HG03280 (cell line): ENCODE measurements at regions not wholly inside any gene's neighbourhood (a gene's known extent, or its start where the extent isn't known, plus 50 kb on each side); places are given as distances from the start of the nearest gene placed in this dataset.
"Not testable (repeated sequence)": the region's sequence is repeated elsewhere in the genome, so short reads cannot be mapped to it uniquely, and the experiment has no call there.

Source experiments
- ATAC-seq: cut with Tn5 transposase; IDR thresholded peaks from one replicate; pipeline ENCODE4 v1.9.1; 2021; ENCODE audit warnings: mild to moderate bottlenecking, moderate library complexity; ENCODE audit not compliant: unreplicated experiment

DNA sequence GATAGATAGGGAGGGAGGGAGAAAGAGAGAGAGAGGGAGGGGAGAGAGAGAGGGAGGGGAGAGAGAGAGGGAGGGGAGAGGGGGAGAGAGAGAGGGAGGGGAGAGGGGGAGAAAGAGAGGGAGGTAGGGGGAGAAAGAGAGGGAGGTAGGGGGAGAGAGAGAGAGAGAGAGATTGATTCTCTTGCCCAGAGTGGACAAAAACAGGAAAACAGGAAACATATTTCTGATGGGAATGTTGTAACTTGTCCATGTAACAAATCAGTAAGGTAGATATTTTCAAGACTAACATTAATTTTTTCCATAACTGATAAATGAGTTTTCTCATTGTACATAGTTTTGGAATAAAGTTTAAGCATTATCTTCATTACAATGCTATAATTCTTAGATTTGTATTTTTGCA is 811.7 kb upstream of the GRAMD2B start:
- no peak for ATAC-seq

DNA sequence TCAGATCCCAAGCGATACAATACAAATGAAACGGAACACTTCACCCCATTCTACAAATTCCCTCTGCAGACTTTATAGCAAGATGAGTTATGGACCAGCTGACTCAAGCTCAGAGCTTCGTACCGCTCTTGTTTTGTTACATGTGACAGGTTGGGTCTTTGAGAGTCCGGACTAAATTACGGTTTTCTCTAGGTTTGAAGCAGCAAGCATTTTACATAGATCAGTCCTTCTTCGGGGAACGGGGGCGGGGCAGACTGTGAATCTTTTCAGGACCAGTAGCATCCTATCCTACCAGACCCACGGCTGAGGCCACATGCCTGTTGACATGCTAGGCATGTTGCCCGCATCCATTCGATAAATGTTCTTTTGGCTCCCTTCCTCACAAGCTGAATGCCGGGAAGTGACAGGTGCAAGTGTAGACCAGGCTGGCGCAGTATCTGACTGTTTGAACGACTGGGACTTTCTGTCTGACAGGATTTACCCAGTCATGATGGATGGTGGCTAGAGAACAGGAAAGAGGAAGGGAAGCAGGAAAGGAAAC is 811.0 kb upstream of the GRAMD2B start:
- ATAC-seq, result no peak

DNA sequence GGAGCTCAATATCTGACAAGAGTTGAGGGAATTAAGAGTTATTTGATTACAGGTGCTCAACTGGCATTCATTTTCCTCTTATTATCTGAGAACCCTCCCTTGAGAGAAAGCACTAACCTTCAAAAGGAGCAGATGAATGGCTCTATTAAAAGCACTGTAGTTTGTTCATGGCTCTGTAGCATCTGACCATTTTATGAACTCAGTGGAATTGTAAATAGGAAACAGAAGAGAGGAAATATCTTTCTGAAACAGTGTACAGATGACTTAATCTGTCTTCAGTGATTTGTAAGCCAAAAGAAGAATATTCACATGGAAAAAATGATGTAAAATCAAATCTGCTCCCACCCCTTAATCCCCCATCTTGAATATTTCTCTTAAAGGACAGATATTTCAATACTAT is 810.4 kb upstream of the GRAMD2B start:
- ATAC-seq, result no peak

DNA sequence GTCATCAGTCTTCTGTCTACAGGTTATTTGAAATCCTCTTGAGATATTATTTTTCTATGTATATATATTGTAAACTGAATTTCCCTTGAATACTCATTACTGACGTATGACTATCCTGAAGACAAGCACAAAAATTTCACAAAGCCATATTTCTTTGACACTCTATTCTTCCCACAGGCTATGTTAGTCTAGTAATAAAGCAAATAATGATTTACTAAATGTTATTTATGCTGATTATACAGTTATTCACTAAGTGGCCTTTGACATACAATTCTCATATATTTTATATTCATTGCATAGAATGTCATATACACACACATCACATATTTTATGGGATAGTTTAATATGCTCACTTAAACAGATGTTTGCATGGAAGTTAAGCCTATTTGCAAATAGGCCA is 793.0 kb upstream of the GRAMD2B start:
- no peak for ATAC-seq

DNA sequence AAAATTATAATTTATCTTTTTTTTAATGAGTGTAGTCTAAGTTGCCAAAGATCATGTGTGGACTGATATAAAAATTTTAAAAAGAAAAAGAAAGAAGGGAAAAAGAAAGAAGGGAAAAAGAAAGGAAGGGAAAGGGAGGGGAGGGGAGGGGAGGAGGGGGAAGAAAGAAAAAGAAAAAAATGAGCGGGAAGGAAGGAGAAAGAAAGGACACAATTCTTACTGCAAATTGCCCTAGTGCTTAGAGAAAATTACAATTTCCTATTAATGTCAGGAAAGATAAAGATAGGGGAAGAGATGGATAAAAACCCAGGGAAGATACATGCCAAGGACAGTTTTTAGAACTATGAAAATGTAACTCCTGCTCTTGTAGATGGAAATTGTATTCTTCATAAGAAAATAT is 789.7 kb upstream of the GRAMD2B start:
- ATAC-seq, result no peak

DNA sequence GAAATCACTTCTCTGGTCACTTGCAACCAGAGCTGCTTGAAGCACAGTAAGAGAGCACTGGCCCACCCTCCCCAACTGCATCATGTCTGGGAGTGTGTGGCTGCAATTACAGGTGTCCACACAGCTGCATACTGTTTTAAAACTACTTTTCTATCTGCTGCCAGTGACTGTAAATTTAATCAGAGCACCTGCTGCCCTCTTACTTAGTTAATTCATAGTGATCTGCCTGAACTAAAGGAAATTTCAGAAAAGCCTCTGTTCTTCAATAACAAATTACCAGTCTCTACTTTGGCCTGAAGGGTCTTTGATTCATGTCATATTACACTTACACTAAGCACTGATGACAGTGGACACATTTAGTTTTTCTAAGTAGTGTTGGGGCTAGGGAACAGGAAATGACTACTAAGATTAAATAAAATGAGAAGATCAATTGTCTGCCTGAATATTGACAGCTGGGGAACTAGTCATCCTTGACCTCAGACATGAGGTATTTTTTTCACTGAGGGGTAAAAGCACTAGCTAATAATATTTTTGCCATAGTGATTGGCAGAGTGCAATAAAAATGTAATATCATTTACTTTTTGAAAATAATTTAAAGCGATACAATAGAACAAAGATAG is 788.9 kb upstream of the GRAMD2B start:
- ATAC-seq, result no peak

DNA sequence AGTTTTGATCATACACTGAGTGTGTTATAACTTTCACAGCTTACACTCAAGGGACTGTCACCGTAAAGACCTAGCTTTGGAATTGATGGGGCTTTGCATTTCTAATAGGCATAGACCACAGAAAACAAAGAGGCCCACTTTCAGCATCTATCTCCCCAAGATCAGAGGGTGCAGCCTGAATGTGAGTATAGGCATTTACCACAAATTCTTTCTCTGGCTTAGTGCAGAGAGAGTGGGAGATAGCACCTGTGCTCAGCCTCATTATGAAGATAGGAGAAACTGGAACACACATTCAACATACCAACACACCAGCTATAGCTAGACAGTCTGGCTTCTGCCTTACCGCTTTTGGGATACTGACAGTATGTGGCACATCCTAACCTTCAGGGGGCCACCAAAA is 783.4 kb upstream of the GRAMD2B start:
- ATAC-seq, result no peak

DNA sequence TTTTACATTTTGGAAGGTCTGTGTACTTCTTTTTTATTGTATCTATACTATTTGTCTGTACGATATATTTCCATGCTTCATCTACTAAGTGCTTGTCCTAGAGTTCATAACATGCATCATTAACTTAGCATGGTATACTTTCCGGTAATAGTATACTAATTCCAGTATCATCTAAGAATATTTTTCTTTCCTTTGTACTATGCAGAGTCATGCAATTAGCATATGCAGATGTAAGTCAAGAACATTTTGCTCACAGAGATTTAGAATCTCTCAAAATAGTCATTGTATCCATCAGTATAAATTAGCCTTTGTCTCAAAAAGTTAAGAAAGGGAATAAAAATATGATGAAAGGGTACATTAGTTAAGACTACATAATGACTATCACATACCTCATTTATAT is 770.4 kb upstream of the GRAMD2B start:
- ATAC-seq, result no peak

DNA sequence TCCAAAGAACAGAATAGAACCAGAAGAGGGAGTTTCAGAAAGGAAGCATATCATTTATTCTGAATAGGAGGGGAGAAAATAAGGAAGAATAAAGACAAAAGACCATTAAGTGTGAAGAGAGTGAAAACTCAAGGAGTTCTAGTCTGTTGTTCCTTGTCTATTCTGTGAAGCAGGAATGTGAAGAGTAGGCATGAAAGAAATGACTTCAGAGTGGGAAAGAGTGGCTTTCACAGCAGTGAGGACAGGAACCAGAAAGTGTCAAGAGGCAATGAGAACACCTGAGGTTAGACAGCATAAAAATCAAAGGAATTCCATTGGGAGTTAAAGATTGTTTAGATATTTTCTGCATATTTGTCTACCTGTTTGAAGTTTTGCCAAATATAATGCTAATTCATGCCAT is 768.8 kb upstream of the GRAMD2B start:
- ATAC-seq, result no peak

DNA sequence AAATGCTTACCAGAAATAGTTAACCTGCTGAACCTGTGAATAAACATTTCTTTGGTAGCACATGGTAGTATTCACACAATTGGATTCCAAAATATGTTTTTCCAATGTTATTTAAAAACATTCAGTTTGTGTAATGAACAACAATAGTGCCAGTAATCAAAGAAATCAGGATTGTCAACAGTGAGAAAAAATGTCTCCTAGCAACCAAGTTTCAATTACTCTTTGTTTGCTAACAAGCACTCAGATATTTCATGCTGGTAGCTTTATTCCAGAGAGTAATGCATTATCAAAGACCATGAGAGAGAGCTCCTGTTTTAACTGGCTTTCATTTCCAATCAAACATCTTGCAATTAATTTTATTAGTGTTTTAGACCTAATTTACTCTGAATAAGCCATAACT is 768.1 kb upstream of the GRAMD2B start:
- no peak for ATAC-seq

DNA sequence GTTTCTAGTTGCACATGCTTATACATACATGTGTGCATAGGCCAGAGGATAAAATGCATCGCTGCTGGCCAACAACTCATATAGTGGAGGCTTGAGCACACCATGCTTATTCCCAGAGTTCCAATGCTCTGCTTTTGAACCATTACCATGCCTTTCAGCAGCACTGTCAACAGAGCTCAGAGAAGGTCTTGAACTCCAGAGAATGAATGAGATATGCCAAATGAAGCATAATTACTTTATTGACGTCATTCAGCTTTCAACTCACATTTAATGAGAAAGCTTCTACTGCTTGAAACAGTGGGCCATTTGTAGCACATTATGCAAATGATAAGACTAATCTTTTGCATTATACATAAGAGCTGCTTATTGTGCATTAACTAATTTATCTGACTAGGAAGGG is 765.3 kb upstream of the GRAMD2B start:
- ATAC-seq, result no peak

DNA sequence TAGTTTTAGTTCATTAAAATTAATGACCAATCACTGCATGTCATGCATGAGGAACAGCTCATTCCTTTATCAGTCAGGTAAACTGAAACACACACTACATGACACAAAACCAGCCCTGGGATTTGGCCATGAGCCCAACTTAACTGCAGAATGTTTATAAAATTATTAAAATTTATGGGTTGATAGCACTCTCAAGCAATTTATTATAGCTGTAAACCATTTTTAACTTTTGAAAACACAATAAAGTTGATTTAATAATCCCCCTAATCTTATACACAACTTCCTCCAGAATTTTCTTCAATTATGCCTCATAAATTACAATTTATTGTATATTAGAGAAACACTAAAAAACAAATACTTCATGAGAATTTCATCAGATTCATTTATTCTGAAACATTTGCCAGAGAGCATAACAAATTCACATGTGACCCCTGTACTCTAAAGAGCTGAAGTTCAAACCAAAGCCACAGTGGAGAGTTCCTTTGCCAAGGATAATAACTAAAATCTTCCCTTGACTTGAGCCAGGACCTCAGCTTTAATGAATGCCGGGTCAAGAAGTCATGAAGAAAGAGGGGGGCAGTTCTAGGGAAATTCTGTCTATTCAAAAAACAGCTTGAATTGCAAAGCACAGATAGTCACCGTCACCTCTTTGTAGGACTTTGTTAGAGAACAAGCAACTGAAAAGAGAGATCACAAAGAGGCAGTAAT is 763.7 kb upstream of the GRAMD2B start:
- no peak for ATAC-seq

DNA sequence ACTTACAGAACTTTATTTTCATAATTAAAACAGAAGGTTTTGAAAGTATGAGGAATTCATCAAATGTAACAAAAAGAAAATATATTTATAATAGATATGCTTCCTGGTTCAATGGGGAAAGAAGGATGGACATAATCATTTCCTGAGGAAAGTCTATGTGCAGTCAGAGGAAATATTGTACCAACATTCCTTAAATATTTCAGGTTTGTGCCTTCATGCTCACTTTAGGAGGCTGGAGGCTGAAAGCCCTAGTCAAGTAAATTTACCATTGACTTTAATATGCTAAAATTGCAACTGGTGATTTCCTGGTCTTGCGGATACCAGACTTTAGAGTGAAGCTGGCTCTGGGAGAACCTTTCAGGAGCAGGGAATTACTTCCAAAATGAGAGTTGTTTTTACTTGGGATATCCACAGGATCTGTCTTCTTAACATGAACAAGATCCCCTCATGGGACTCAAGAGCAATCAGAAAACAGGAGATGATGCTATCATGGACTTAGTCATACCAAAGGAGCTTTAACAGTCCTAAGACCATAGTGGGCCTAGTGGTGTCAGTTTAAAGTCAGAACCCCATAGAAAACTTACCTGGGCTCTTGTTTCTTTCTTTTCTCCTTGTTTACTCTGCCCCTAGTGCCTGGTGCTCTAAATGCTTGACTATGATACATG is 762.8 kb upstream of the GRAMD2B start:
- no peak for ATAC-seq

DNA sequence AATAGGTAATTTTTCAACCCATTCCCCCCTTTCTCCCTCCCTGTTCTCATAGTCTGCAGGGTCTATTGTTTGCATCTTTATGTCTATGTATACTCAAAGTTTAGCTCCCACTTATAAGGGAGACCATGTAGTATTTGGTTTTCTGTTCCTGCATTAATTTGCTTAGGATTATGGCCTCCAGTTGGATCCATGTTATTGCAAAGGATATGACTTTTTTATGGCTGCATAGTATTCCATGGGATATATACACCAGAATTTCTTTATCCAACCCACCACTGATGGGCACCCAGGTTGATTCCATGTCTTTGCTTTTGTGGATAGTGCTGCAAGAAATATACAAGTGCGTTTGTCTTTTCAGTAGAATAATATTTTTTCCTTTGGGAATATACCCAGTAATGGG is 761.6 kb upstream of the GRAMD2B start:
- ATAC-seq, result no peak

DNA sequence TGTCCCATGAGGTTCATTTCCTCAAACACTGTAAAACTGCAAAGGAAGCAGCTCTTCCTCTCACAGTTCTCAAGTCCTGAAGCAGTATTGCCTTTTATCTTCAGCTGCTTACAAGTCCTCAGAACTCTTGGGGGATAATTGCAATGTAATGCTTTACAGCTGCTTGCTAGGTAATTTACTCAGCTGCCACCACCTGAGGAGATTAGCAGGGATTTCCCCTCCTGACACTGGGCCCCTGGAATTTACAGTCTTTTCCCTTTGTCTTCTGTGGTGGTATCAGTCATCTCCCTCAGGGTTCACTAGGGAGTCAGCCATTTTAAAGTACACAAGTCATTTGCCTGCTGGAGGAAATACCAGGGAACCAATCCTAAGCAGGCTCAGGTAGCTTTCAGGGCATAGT is 754.3 kb upstream of the GRAMD2B start:
- no peak for ATAC-seq

DNA sequence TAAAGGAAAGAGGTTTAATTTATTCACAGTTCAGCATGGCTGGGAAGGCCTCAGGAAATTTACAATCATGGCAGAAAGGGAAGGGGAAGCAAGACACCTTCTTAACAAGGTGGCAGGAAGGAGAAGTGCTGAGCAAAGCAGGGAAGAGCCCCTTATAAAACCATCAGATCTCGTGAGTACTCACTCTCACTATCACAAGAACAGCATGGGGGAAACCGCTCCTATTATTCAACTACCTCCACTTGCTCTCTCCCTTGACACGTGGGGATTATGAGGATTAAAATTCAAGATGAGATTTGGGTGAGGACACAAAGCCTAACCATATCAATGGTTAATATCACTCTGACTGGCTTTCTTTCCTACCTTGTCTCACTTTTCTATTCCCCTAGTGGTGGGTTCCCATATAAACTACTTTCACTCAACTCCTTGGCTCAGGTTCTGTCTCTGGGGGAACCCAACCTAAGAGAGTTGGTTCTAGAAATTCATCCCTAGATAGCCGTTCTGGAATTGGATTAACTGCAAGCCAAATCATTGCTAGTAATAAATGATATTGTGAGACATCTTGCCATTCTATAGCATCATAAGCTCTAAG is 749.8 kb upstream of the GRAMD2B start:
- no peak for ATAC-seq

DNA sequence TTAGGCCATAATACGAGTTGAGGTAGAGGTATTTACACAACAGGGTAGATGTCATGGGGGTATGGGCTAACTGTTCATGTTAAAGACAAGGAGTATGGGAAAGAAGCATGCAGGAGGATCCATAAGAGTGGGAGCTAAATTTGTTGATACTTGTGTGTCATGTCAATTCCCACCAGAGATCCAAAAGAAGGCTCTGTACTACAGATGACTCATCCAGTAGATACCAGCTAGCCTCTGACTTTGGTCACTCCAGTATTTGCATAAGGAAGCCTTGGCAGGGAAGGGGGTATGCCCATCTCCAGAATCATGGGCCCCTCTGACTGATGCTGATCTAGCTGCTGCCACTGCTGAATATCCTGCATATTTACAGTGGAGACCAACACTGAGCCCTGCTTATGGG is 743.7 kb upstream of the GRAMD2B start:
- no peak for ATAC-seq

DNA sequence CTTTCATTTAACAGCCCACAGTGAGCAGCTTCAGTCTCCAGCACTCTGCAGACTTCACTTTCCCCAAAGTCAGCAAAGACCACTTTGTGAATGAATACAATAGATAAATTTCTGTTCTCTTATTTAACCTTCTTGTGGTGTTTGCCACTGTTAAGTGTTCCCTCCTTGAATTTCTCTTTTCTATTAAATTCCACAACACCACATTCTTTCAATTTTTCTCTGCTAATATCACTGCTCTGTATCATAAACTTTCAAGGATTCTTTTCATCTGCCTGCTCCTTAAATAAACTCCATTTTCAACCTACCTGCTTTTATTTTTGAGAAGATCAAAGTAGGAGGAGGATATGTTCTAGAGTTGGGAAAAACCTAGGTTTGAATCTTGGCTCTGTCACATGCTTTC is 739.5 kb upstream of the GRAMD2B start:
- ATAC-seq, result no peak

DNA sequence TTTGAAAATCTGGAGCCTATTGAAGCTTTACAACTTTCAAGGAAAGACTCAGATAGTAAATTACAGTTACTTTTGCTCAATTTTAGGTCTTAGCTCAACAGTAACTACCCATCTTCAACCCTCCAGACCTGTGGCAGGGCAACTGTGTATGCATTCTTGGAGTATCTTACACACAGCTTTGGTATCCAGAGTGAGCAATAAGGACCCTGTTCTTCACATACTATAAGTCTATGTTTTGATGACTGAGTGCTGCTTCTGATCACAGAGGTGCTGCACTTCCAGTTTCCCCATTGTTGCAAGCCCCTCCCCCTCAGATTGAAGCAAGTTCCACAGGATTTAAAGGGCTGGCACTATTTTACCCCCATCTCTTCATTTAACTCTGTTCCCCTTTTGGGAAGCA is 737.4 kb upstream of the GRAMD2B start:
- no peak for ATAC-seq

DNA sequence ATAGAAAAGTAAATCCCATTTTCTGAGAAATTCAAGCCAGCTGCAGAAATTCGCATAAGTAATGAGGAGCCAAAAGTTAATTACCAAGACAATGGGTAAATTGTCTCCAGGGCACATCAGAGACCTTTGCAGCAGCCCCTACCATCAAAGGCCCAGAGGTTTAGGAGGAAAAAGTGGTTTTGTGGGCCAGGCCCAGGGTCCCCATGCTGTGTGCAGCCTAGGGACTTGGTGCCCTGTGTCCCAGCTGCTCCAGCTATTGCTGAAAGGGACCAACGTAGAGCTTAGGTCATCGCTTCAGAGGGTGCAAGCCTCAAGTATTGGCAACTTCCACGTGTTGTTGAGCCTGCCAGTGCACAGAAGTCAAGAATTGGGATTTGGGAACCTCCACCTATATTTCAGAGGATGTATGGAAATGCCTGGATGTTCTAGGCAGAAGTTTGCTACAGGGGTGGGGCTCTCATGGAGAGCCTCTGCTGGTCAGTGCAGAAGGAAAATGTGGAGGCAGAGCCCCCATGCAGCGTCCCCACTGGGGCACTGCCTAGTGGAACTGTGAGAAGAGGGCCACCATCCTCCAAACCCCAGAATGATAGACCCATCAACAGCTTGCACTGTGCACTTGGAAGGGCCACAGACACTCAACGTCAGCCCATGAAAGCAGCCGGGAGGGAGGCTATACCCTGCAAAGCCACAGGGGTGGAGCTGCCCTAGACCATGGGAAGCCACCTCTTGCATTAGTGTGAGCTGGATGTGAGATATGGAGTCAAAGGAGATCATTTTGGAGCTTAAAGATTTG is 731.3 kb upstream of the GRAMD2B start:
- not testable (repeated sequence) for ATAC-seq
